ENCODE measurements at regions not wholly inside any gene's neighbourhood (a gene's known extent, or its start where the extent isn't known, plus 50 kb on each side); places are given as distances from the start of the nearest gene placed in this dataset.

DNA sequence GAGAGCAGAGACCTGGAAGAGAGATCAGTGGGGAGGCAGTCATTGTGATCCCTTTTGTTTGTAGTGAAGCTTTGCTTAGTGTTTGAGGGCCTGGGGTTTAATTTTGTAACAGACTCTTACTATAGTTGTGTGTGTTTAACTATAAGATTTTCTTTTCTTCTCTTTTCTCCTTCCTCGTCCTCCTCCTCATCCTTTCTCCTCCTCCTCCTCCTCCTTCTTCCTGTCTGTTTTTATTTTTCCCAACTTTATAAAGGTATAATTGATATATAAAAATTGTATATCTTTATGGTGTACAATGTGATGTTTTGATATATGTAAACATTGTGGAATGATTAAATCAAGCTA, 71.2 kb upstream of the MACF1 start:
- TF ChIP-seq POLR2A (IDR thresholded peaks at IDR 0.05; ENCODE audit: low read depth, low read length) (no peak), POLR2AphosphoS5 (IDR thresholded peaks at IDR 0.05; ENCODE audit: low read depth, low read length) (no peak), TAF1 (IDR thresholded peaks at IDR 0.05; ENCODE audit: borderline replicate concordance, low read depth, low read length) (no peak)

All from GM12892 (cell line).